OCI-LY1 (cell line): ENCODE measurements at regions not wholly inside any gene's neighbourhood (a gene's known extent, or its start where the extent isn't known, plus 50 kb on each side); places are given as distances from the start of the nearest gene placed in this dataset.

Experiments
- H2AFZ ChIP-seq: fragments of 200-600 bp; sonication (generic), shearing (Covaris generic); 2 replicates; pipeline ENCODE4 v1.6.0; 2014; ENCODE audit warnings: antibody characterized with exemption, mild to moderate bottlenecking, low read length
- H3F3A ChIP-seq: fragments of 200-600 bp; sonication (generic), shearing (Covaris generic); 2 replicates; pipeline ENCODE4 v1.6.0; 2014; ENCODE audit warnings: mild to moderate bottlenecking, antibody characterized with exemption, low read length, moderate library complexity; ENCODE audit not compliant: insufficient read depth
- H3K27ac ChIP-seq: fragments of 200-600 bp; sonication (generic); 2 replicates; pipeline ENCODE4 v1.5.1; 2014; ENCODE audit warnings: low read length, mixed run types, mild to moderate bottlenecking, low read depth; ENCODE audit not compliant: poor library complexity, severe bottlenecking
- H3K27me3 ChIP-seq: fragments of 200-600 bp; sonication (generic); 2 replicates; pipeline ENCODE4 v1.6.0; 2014; ENCODE audit warnings: antibody characterized with exemption, mild to moderate bottlenecking, low read length, moderate library complexity; ENCODE audit not compliant: insufficient read depth
- H3K36me3 ChIP-seq: fragments of 200-600 bp; sonication (generic); 2 replicates; pipeline ENCODE4 v1.6.1; 2014; ENCODE audit warnings: mild to moderate bottlenecking, antibody characterized with exemption, low read length, moderate library complexity, mixed read lengths; ENCODE audit not compliant: insufficient read depth
- H3K4me1 ChIP-seq: fragments of 200-600 bp; sonication (generic); 2 replicates; pipeline ENCODE4 v1.5.1; 2014; ENCODE audit warnings: mild to moderate bottlenecking, low read length, moderate library complexity; ENCODE audit not compliant: insufficient read depth, severe bottlenecking
- H3K4me2 ChIP-seq: fragments of 200-600 bp; sonication (generic), shearing (Covaris generic); 2 replicates; pipeline ENCODE4 v1.6.1; 2014; ENCODE audit warnings: low read length
- H3K4me3 ChIP-seq: fragments of 200-600 bp; sonication (generic); 2 replicates; pipeline ENCODE4 v1.5.1; 2014; ENCODE audit warnings: low read length, low read depth, mild to moderate bottlenecking, mixed read lengths; ENCODE audit not compliant: poor library complexity, severe bottlenecking
- H3K79me2 ChIP-seq: fragments of 200-600 bp; shearing (Covaris generic); 2 replicates; pipeline ENCODE4 v1.6.1; 2016; ENCODE audit warnings: mixed run types, low read length, mixed read lengths; ENCODE audit not compliant: insufficient read depth
- H3K9ac ChIP-seq: fragments of 200-600 bp; sonication (generic), shearing (Covaris generic); 2 replicates; pipeline ENCODE4 v1.6.1; 2014; ENCODE audit warnings: mild to moderate bottlenecking, low read length, mixed read lengths
- H3K9me2 ChIP-seq: fragments of 200-600 bp; sonication (generic), shearing (Covaris generic); 2 replicates; pipeline ENCODE4 v1.6.1; 2014; ENCODE audit warnings: low read depth, mild to moderate bottlenecking, low read length, mixed read lengths
- H3K9me3 ChIP-seq: fragments of 200-600 bp; shearing (Covaris generic); 2 replicates; pipeline ENCODE4 v1.6.1; 2014; ENCODE audit warnings: low read length, mixed read lengths
- H4K20me1 ChIP-seq: fragments of 200-600 bp; sonication (generic), shearing (Covaris generic); 2 replicates; pipeline ENCODE4 v1.6.0; 2016; ENCODE audit warnings: mild to moderate bottlenecking, low read length; ENCODE audit not compliant: insufficient read depth
- CTCF ChIP-seq: fragments of 200-600 bp; sonication (generic), shearing (Covaris generic); IDR thresholded peaks from 2 replicates; pipeline ENCODE4 v1.5.1; 2017; ENCODE audit warnings: mild to moderate bottlenecking, antibody characterized with exemption, low read length, moderate library complexity, mixed read lengths
- EZH2 ChIP-seq: fragments of 200-600 bp; sonication (generic), shearing (Covaris generic); IDR thresholded peaks from 2 replicates; pipeline ENCODE4 v1.8.0; 2017; ENCODE audit warnings: borderline replicate concordance, mixed run types, mild to moderate bottlenecking, antibody characterized with exemption, low read length, moderate library complexity, mixed read lengths

DNA sequence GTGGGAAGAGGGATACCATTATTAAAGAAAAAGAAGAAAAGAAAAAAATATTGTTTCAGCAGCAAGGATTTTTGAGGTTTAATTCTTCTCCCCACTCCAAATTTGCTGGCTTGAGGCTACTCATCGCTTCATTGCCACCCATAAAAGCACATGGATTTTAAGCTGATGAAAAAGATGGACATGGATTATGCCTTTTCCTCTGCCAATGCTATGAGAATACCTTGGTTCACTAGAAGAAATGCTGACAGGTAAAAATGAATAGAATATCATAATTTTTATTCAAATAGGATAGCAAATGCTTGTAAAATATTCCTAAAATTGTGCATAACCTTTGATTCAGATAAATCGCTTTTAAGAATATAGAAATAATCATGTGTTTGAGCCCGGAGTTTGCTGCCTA, 289.7 kb upstream of the DPYD start:
- H2AFZ ChIP-seq: no peak overlapping the region
- no peaks in the 10 kb centered on the region for H3K79me2 ChIP-seq
- no peaks in the 10 kb centered on the region for H4K20me1 ChIP-seq
- H3K4me2 ChIP-seq: no peak overlapping the region
- H3K27ac ChIP-seq: no peak overlapping the region
- no peaks in the 10 kb centered on the region for H3K27me3 ChIP-seq
- no peaks in the 10 kb centered on the region for H3K9me3 ChIP-seq
- H3F3A ChIP-seq: no peaks in the 10 kb centered on the region
- H3K4me3 ChIP-seq: no peak overlapping the region
- no peaks in the 10 kb centered on the region for H3K9me2 ChIP-seq
- H3K36me3 ChIP-seq: no peaks in the 10 kb centered on the region
- H3K4me1 ChIP-seq: no peaks in the 10 kb centered on the region
- TF ChIP-seq EZH2 (no peak), CTCF (no peak)
- H3K9ac ChIP-seq: no peak overlapping the region

GRCh38 chr1:98210064-98210463, 289.2 kb upstream of the DPYD start:
- Histone ChIP-seq H3K27ac (no peak overlapping the region), H3K27me3 (no peaks in the 10 kb centered on the region), H3K4me3 (no peak overlapping the region), H3K9me3 (no peaks in the 10 kb centered on the region), H4K20me1 (no peaks in the 10 kb centered on the region), H2AFZ (no peak overlapping the region), H3K4me2 (no peak overlapping the region), H3K36me3 (no peaks in the 10 kb centered on the region), H3F3A (no peaks in the 10 kb centered on the region), H3K4me1 (no peaks in the 10 kb centered on the region), H3K9ac (no peak overlapping the region), H3K9me2 (no peaks in the 10 kb centered on the region), H3K79me2 (no peaks in the 10 kb centered on the region)
- no peak for TF ChIP-seq EZH2

DNA sequence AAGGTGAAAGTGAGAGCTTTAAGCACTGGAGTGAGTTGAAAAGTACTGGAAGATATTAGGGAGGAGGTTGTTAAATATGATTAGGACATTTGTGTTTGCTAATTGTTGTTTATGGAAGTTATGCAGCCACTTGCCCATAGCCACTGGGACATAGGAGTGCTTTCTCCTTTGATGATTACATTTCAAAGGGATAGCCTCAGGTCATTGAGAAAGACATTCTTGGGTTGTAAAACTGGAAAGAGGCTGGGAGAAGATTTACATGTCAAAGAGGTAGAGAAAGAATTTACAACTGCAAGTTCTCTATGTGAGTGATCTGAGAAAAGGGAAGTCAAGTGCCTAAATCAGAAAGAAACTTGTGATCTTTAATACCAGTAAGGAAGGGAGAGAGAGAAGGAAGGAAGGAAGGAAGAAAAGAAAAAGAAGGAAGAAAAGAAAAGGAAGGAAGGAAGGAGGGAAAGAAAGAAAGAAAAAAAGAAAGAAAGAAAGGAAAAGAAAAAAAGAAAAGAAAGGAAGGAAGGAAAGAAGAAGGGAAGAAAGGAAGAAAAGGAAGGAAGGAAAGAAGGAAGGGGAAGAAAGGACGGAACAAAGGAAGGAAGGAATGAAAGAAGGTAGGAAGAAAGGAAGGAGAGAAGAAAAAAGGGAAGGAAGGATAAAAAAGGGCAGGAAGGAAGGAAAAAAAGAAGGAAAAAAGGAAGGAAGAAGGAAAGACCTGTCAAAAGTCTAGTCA, 284.6 kb upstream of the DPYD start:
- Histone ChIP-seq H3K27ac (no peak overlapping the region), H3F3A (no peaks in the 10 kb centered on the region), H3K4me3 (no peak overlapping the region), H3K4me2 (no peak overlapping the region), H3K36me3 (no peaks in the 10 kb centered on the region), H2AFZ (no peak overlapping the region), H3K9ac (no peak overlapping the region), H3K79me2 (no peaks in the 10 kb centered on the region), H4K20me1 (no peaks in the 10 kb centered on the region), H3K4me1 (no peaks in the 10 kb centered on the region), H3K9me2 (no peaks in the 10 kb centered on the region), H3K27me3 (no peaks in the 10 kb centered on the region), H3K9me3 (no peaks in the 10 kb centered on the region)
- TF ChIP-seq EZH2: no peak
- no peak for TF ChIP-seq CTCF

GRCh38 chr1:98203466-98203865, 282.6 kb upstream of the DPYD start:
- Histone ChIP-seq H3F3A (no peaks in the 10 kb centered on the region), H3K36me3 (no peaks in the 10 kb centered on the region), H3K9ac (no peak overlapping the region), H3K27ac (no peak overlapping the region), H3K4me3 (no peak overlapping the region), H3K4me1 (no peaks in the 10 kb centered on the region), H3K9me2 (no peaks in the 10 kb centered on the region), H2AFZ (no peak overlapping the region), H3K79me2 (no peaks in the 10 kb centered on the region), H4K20me1 (no peaks in the 10 kb centered on the region), H3K9me3 (no peaks in the 10 kb centered on the region), H3K4me2 (no peak overlapping the region), H3K27me3 (no peaks in the 10 kb centered on the region)
- no peak for TF ChIP-seq CTCF
- no peak for TF ChIP-seq EZH2
